HepG2 (cell line): ENCODE measurements at regions not wholly inside any gene's neighbourhood (a gene's known extent, or its start where the extent isn't known, plus 50 kb on each side); places are given as distances from the start of the nearest gene placed in this dataset.

Experiments used
- CTCF ChIP-seq: sonication (generic); formaldehyde crosslinking; IDR thresholded peaks from 2 replicates; pipeline ENCODE4 v1.5.0; 2020; ENCODE audit warnings: mild to moderate bottlenecking, missing genetic modification reagents, moderate library complexity
- SMYD3 ChIP-seq: sonication (generic); formaldehyde crosslinking; IDR thresholded peaks from 2 replicates; pipeline ENCODE4 v1.8.1; 2023; ENCODE audit warnings: mild to moderate bottlenecking, missing genetic modification reagents
- SSRP1 ChIP-seq: IDR thresholded peaks from 2 replicates; pipeline ENCODE4 v1.6.1; 2016; ENCODE audit warnings: control low read depth
- TARDBP ChIP-seq: sonication (generic); formaldehyde crosslinking; IDR thresholded peaks from 2 replicates; pipeline ENCODE4 v1.8.0; 2022; ENCODE audit warnings: mild to moderate bottlenecking, missing genetic modification reagents
- ZNF556 ChIP-seq: sonication (generic); formaldehyde crosslinking; IDR thresholded peaks from 2 replicates; pipeline ENCODE4 v1.4.0; 2020; ENCODE audit warnings: mild to moderate bottlenecking, missing genetic modification reagents, borderline replicate concordance
- TF ChIP-seq, protein P1 (sequence below): sonication (generic); formaldehyde crosslinking; IDR thresholded peaks from 2 replicates; pipeline ENCODE4 v1.5.1; 2020; ENCODE audit warnings: missing genetic modification reagents, mild to moderate bottlenecking, borderline replicate concordance

DNA sequence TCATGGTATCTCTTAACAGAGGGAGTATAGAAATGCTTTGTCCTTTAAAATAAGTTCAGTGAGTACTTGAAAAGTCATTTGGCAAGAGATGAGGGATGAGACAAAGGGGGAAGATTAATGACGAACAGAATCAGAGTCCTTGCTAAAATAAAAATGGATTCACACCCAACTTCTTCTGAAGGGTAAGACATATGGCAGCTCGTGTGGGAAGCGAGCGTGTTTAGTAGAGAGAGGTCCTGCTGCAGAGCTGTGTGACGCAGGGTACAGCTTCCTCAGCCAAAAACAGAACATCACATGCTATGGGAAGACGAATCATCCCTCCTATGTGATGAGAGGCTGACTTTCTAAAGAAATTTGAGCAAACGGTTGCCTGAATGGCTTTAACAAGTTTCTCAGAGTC, 158.5 kb upstream of the LMO4 start:
- TF ChIP-seq CTCF (CRISPR knock-in tag) (no peak), ZNF556 (CRISPR knock-in tag) (no peak), SMYD3 (CRISPR knock-in tag) (no peak), SSRP1 (CRISPR knock-in tag) (no peak), TARDBP (CRISPR knock-in tag) (no peak)
- TF ChIP-seq, protein P1, sequence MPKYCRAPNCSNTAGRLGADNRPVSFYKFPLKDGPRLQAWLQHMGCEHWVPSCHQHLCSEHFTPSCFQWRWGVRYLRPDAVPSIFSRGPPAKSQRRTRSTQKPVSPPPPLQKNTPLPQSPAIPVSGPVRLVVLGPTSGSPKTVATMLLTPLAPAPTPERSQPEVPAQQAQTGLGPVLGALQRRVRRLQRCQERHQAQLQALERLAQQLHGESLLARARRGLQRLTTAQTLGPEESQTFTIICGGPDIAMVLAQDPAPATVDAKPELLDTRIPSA = no peak
